ENCODE measurements at regions not wholly inside any gene's neighbourhood (a gene's known extent, or its start where the extent isn't known, plus 50 kb on each side); places are given as distances from the start of the nearest gene placed in this dataset.

DNA sequence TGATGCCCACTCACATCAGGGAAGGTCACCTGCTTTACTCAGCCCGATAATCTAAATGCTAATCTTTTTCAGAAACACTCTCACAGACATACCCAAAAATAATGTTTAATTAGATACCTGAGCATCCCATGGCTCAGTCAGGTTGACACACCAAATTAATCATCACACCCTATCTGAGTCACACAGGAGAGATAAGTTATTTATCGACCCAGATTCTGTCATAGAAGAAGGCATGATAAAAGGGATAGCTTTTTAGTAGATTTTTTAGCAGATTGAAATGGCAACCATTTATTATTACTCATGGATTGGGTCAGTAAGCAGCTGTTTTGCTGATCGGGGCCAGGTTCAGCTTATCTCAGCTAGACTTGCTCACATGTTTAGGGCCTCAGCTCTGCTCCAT, 97.8 kb upstream of the TYRP1 start:
- no peak overlapping the region for H3K18ac ChIP-seq (ENCODE audit: low read depth, low read length)
- H3K79me1 ChIP-seq (ENCODE audit: low read depth in 1 of 2, low read length in 2 of 2): no peaks in the 10 kb centered on the region
- H3K4me3 ChIP-seq (ENCODE audit: insufficient read depth, low read depth, low read length): no peak overlapping the region
- DNase-seq: no peak
- H3K27ac ChIP-seq (ENCODE audit: insufficient read depth, low read length): no peak overlapping the region
- in situ Hi-C loops (cut with MboI; ENCODE audit: low sequenced_read_pairs) (no loop called here), dilution Hi-C loops (cut with HindIII; ENCODE audit: low sequenced_read_pairs, unreplicated experiment) (no loop called here), intact Hi-C loops (cut with micrococcal nuclease) (no loop called here)
- H2AFZ ChIP-seq (replicated peaks; ENCODE audit: low read length, poor library complexity): no peak overlapping the region
- no peak overlapping the region for H3K9ac ChIP-seq (ENCODE audit: low read depth, low read length)
- TF ChIP-seq, protein P1, sequence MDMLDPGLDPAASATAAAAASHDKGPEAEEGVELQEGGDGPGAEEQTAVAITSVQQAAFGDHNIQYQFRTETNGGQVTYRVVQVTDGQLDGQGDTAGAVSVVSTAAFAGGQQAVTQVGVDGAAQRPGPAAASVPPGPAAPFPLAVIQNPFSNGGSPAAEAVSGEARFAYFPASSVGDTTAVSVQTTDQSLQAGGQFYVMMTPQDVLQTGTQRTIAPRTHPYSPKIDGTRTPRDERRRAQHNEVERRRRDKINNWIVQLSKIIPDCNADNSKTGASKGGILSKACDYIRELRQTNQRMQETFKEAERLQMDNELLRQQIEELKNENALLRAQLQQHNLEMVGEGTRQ (IDR thresholded peaks at IDR 0.05; ENCODE audit: low read depth, low read length): no peak
- TF ChIP-seq RCOR1 (IDR thresholded peaks at IDR 0.05; ENCODE audit: insufficient replicate concordance, low read length): no peak
- no peak for TF ChIP-seq CHD1 (IDR thresholded peaks at IDR 0.05; ENCODE audit: low read depth, low read length)
- TF ChIP-seq CEBPB (IDR thresholded peaks at IDR 0.05; ENCODE audit: low read depth, low read length): no peak
- no peak for TF ChIP-seq RAD21 (IDR thresholded peaks at IDR 0.05; ENCODE audit: low read length)
- no peak for TF ChIP-seq MAZ (IDR thresholded peaks at IDR 0.05; ENCODE audit: borderline replicate concordance, low read depth, low read length)
- TF ChIP-seq RFX5 (IDR thresholded peaks at IDR 0.05; ENCODE audit: low read depth, low read length): no peak
- TF ChIP-seq BHLHE40 (IDR thresholded peaks at IDR 0.05; ENCODE audit: low read depth, low read length): no peak
- no peak for TF ChIP-seq NFE2L2 (IDR thresholded peaks at IDR 0.05; ENCODE audit: low read depth, low read length)
- TF ChIP-seq MXI1 (IDR thresholded peaks at IDR 0.05; ENCODE audit: borderline replicate concordance, low read depth, low read length): no peak
- TF ChIP-seq, protein P2, sequence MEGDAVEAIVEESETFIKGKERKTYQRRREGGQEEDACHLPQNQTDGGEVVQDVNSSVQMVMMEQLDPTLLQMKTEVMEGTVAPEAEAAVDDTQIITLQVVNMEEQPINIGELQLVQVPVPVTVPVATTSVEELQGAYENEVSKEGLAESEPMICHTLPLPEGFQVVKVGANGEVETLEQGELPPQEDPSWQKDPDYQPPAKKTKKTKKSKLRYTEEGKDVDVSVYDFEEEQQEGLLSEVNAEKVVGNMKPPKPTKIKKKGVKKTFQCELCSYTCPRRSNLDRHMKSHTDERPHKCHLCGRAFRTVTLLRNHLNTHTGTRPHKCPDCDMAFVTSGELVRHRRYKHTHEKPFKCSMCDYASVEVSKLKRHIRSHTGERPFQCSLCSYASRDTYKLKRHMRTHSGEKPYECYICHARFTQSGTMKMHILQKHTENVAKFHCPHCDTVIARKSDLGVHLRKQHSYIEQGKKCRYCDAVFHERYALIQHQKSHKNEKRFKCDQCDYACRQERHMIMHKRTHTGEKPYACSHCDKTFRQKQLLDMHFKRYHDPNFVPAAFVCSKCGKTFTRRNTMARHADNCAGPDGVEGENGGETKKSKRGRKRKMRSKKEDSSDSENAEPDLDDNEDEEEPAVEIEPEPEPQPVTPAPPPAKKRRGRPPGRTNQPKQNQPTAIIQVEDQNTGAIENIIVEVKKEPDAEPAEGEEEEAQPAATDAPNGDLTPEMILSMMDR (conservative IDR thresholded peaks at IDR 0.05; ENCODE audit: low read depth, low read length): no peak
- TF ChIP-seq, protein P3, sequence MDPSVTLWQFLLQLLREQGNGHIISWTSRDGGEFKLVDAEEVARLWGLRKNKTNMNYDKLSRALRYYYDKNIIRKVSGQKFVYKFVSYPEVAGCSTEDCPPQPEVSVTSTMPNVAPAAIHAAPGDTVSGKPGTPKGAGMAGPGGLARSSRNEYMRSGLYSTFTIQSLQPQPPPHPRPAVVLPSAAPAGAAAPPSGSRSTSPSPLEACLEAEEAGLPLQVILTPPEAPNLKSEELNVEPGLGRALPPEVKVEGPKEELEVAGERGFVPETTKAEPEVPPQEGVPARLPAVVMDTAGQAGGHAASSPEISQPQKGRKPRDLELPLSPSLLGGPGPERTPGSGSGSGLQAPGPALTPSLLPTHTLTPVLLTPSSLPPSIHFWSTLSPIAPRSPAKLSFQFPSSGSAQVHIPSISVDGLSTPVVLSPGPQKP (IDR thresholded peaks at IDR 0.05; ENCODE audit: borderline replicate concordance, low read depth, low read length): no peak
- no peak for TF ChIP-seq FOS (IDR thresholded peaks at IDR 0.05; ENCODE audit: low read depth, low read length)
- no peak overlapping the region for H3K4ac ChIP-seq (ENCODE audit: low read depth, low read length)
- H2BK20ac ChIP-seq (ENCODE audit: low read depth, low read length): no peak overlapping the region
- H4K20me1 ChIP-seq (ENCODE audit: insufficient read depth, low read length): no peaks in the 10 kb centered on the region
- no peak overlapping the region for H4K8ac ChIP-seq (ENCODE audit: low read depth in 2 of 2, low read length in 2 of 2)
- ChIA-PET POLR2A (ENCODE audit: unreplicated experiment) (no interaction called here), CTCF (no interaction called here)
- H3K27me3 ChIP-seq (ENCODE audit: control insufficient read depth, insufficient read depth, low read length): no peaks in the 10 kb centered on the region
- H3K9me1 ChIP-seq (ENCODE audit: insufficient read depth, low read length): no peaks in the 10 kb centered on the region
- no peak overlapping the region for H4K5ac ChIP-seq (ENCODE audit: low read depth, low read length)
- no peak overlapping the region for H2BK120ac ChIP-seq (ENCODE audit: low read depth, low read length)
- ATAC-seq (ENCODE audit: low read depth): no peak
- no peak overlapping the region for H2AK9ac ChIP-seq (replicated peaks; ENCODE audit: low read depth, low read length, poor library complexity)
- no peaks in the 10 kb centered on the region for H3K4me1 ChIP-seq (ENCODE audit: control insufficient read depth, insufficient read depth, low read length)
- BruUV-seq (replicated peaks): no TSS peak
- H2AK5ac ChIP-seq (ENCODE audit: low read depth, low read length): no peak overlapping the region
- H3K4me2 ChIP-seq (ENCODE audit: low read depth, low read length): no peak overlapping the region
- no peak overlapping the region for H3K56ac ChIP-seq (ENCODE audit: extremely low read depth, insufficient read depth, low read length)
- no peak overlapping the region for H3K14ac ChIP-seq (replicated peaks; ENCODE audit: low read depth, low read length)
- H3K23ac ChIP-seq (ENCODE audit: low read depth, low read length): no peak overlapping the region
- H3K9me3 ChIP-seq (ENCODE audit: control insufficient read depth, insufficient read depth, low read length): no peaks in the 10 kb centered on the region
- H4K91ac ChIP-seq (ENCODE audit: insufficient read depth, low read depth, low read length): no peak overlapping the region
- H2BK15ac ChIP-seq (ENCODE audit: low read depth, low read length): no peak overlapping the region
- H3K36me3 ChIP-seq (ENCODE audit: control insufficient read depth, insufficient read depth, low read length): no peaks in the 10 kb centered on the region
- WGBS, 2 experiments (ENCODE audit: extremely low coverage in 2 of 2, insufficient read length in 1 of 2): no CpG with 5 or more reads among the region's 3 CpGs
- no peak overlapping the region for H2BK5ac ChIP-seq (ENCODE audit: low read depth, low read length, poor library complexity, severe bottlenecking)

All from IMR-90 (cell line).